Iris pigment epithelial cell (primary cell): ENCODE measurements at regions not wholly inside any gene's neighbourhood (a gene's known extent, or its start where the extent isn't known, plus 50 kb on each side); places are given as distances from the start of the nearest gene placed in this dataset.
"Not testable (repeated sequence)": the region's sequence is repeated elsewhere in the genome, so short reads cannot be mapped to it uniquely, and the experiment has no call there.

Experiments
- DNase-seq: peaks from one replicate; pipeline ENCODE4 v3.0.0-alpha.2; 2011; ENCODE audit warnings: low read depth

- DNase-seq = no peak
Measured at GRCh38 chr6:82511546-82511945, 147.9 kb downstream of the TPBG start.

DNA sequence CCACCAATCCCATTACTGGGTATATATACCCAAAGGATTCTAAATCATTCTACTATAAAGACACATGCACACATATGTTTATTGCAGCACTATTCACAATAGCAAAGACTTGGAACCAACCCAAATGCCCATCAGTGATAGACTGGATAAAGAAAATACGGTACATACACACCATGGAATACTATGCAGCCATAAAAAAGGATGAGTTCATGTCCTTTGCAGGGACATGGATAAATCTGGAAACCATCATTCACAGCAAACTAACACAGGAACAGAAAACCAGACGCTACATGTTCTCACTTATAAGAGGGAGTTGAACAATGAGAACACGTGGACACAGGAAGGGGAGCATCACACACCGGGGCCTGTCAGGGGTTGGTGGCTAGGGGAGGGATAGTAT lies 154.3 kb downstream of the TPBG start:
- DNase-seq = not testable (repeated sequence)

GRCh38 chr6:82521369-82521768 lies 157.8 kb downstream of the TPBG start:
- peak; percentile 22 for DNase-seq

- DNase-seq = no peak
Measured at GRCh38 chr6:82521861-82522260, 158.2 kb downstream of the TPBG start.

DNA sequence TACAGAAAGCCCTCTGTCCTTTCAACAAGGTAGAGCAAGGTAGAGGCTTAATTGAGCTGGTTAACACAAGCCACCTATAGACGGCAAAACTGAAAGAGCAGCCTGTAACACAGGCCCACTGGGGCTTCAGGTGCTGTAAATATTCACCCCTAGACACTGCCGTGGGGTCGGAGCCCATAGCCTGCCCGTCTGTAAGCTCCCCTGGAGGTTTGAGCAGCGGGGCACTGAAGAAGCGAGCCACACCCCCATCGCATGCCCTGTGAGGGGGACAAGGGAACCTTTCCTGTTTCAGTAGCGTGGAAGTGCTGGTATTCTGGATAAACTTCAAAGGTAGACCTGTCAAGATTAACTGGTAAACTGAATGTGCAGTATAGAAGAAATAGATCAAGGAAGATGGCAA lies 160.4 kb downstream of the TPBG start:
- DNase-seq = no peak

- DNase-seq = no peak
Measured at GRCh38 chr6:82525775-82526495, 162.3 kb downstream of the TPBG start.

GRCh38 chr6:82529960-82530460 lies 166.4 kb downstream of the TPBG start:
- not testable (repeated sequence) for DNase-seq

DNA sequence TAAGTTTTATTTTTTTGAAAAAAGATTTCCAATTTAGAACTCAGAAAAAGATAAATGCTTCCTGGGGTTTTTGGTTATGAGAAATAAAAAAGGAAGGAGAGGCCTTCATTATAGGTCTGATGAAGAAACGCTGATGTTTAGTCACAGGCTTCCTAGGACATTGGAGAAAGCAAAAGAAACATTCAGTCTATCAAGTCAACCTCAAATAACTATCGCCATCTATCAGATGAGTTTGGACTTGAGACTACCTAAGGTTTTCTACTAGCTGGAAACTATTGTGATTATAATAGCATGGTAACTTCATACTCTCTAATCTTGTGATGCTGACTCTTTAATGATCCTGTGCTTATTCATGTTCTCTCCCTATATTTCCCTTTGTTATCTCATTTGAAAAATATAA lies 171.3 kb downstream of the TPBG start:
- DNase-seq = no peak

DNA sequence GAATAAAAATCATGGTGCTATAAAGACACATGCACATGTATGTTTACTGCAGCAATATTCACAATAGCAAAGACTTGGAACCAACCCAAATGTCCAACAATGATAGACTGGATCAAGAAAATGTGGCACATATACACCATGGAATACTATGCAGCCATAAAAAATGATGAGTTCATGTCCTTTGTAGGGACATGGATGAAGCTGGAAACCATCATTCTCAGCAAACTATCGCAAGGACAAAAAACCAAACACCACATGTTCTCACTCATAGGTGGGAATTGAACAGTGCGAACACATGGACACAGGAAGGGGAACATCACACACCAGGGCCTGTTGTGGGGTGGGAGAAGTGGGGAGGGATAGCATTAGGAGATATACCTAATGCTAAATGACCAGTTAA lies 185.9 kb downstream of the TPBG start:
- not testable (repeated sequence) for DNase-seq

DNA sequence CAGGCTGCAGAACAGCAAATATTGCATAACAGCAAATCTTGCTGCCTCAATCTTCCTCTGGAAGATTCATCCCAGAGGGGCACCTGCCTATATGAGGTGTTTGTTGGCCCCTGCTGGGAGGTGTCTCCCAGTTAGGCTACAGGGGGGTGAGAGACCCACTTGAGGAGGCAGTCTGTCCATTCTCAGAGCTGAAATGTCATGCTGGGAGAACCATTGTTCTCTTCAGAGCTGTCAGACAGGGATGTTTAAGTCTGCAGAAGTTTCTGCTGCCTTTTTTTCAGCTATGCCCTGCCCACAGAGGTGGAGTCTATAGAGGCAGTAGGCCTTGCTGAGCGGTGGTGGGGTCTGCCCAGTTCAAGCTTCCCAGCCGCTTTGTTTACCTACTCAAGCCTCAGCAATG lies 187.7 kb downstream of the TPBG start:
- DNase-seq = not testable (repeated sequence)

GRCh38 chr6:82551831-82552230 lies 188.2 kb downstream of the TPBG start:
- no peak for DNase-seq

- DNase-seq = no peak
Measured at GRCh38 chr6:82553863-82554531, 190.4 kb downstream of the TPBG start.

- no peak for DNase-seq
Measured at GRCh38 chr6:82554666-82555065, 191.0 kb downstream of the TPBG start.

DNA sequence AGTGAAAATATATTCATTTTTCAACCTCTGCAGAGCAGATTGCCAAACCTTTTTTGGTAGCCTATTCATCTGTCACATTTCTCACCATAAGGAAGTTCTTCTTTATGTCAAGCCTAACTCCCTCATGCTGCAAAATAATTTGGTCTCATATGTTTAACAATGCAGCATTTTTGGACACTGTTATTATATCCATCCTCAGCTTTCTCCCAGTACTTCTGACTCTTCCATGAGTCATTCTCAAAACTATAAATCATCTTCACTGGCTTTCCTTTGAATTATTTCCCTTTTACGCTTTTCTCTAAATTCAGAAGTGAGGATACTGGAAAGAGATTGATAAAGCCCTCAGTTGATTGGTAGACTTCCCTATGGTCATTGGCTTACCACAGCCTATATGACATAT lies 192.2 kb downstream of the TPBG start:
- DNase-seq = peak; percentile 4

DNA sequence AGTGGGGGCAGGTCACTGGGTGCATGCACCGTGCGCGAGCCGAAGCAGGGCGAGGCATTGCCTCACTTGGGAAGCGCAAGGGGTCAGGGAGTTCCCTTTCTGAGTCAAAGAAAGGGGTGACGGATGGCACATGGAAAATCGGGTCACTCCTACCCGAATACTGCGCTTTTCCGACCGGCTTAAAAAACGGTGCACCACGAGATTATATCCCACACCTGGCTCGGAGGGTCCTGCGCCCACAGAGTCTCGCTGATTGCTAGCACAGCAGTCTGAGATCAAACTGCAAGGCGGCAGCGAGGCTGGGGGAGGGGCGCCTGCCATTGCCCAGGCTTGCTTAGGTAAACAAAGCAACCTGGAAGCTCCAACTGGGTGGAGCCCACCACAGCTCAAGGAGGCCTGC lies 194.9 kb downstream of the TPBG start:
- not testable (repeated sequence) for DNase-seq

DNA sequence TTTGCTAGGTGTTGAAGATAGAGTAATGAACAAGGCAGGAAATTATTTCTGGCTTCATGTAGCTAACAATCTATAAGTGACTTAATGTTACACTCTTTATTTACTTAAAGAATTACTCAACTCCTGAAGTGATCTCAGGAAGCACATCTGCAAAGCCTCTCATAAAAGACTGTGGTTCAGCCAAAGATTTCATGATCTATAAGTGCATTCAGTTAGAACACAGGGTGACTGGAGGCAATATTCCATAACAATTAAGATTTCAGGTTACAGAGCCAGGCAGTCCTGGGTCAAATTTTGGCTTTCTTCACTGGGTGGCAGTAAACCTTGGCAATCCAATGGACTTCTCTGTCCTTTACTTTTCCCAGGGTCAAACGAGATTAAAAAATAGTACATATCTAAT lies 204.0 kb downstream of the TPBG start:
- no peak for DNase-seq

DNA sequence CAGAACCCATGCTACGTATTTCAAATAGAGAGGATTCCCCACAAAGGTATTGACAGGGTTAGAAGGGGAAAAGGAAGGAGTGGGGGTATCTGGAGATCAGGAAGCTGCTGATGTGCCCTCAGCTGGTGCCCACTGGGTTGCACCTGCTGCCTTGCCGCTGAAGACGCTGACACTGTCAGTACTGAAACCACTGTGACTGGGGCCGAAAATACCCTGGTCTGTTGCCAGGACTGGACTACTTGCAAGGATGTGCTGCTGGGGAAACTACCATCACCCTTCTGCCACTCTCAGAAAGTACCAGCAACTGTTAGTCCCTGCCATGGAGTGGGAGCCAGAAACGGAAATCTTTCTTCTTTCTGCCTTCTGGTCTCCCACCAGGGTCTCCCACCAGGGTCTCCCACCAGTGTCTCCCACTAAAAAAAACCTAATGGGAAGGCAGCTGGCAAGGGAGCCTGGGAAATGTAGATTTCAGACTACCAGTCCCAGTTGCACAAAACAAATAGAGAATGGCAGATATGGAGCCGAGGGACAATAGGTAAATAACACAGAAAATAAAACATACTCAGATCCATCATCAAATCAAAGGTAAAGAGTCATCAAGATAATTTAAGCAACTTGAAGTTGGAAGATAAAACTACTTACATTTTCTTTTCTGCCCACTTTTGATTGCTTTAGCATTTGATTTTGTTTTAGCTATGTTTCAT lies 204.8 kb downstream of the TPBG start:
- no peak for DNase-seq

DNA sequence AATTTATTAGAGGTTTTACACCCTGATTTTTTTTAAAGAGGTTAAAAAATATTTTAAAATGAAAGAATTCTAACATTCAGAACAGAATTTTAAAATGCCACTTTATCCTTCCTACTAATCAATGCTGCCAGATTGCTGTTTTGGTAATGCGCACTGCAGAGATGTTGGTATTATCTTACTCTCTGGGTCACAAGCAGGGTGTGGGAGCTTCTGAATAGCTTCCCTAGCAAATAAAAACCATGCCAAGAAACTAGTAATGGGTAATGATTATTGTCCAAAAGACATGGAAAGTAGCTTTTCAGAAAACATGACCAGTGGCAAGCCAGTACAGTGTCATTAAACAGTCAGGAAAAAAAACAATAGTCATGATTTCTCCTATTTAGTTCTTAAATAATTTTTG lies 205.4 kb downstream of the TPBG start:
- DNase-seq = no peak

DNA sequence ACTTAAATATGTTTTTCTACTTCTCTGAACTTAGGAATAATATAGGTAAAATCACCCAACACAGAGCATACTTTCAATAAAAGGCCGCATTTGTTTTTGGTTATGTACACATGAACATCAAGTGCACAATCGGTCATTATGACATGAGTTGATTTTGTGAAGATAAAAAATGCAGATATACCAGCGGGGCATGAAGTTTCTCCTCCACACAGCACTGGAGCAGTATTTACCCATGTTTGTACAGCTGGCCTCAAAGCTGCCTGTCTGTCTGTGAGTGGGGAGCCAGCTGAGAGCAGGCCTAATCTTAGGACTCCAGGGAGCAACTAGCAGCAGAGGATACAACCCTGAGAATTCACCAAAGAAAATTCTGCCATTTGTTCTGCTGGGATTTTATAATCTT lies 206.5 kb downstream of the TPBG start:
- DNase-seq = no peak

DNA sequence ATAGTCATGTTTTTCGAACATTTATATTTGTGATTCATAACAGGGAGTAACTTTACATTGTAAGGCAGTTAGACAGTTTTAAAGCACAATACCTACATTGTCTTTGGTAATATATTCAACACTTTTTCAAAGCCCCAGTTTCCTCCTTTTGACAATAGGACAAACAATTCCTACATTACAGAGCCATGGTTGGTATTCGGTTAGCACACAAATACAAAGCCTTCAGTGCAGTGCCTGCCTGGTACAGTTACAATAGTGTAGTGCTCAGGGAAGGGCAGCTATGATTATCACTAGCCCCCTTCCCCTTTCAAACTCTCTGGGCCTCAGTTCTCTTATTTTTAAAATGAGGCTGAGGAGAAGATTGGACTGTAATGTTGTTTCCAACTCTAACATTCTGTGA lies 207.8 kb downstream of the TPBG start:
- DNase-seq = no peak

DNA sequence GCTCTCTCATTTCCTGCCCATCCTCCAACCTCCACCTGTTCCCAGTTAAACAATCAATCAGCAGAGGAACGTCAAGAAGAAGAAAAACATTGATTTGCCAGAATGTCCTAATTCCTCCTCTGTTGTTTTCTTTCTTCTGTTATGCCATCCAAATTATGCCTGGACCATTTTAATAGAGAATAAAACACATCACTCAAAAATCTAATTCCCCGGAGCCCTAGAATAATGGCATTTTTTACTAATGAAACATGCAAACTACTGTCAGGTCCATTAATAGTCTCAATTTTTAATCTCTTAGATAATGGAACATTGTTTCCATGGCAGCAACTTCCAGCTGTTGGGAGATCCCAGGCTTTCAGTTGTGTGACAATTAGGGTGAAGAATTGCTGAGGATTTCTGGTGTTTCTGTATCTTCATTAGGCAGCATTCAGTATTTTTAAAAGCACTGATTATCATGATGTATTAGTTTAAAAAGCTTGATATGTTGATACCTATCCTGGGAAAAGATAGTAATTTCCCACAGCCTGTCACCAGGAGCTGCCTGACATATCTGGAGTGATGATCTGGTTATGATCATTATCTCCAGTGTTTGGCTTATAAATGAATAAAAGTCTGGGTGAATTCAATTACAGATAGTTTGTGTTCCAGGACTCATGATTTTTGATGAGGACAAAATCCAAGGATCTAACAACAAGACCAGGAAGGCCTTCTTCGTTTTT lies 209.8 kb downstream of the TPBG start:
- no peak for DNase-seq

- DNase-seq = no peak
Measured at GRCh38 chr6:82576284-82576683, 212.7 kb downstream of the TPBG start.
